ENCODE measurements at regions not wholly inside any gene's neighbourhood (a gene's known extent, or its start where the extent isn't known, plus 50 kb on each side); places are given as distances from the start of the nearest gene placed in this dataset.
A peak's percentile ranks its signal among the peaks of the same experiment; 100 is the strongest.

GRCh38 chrX:46404774-46405173, 140.4 kb downstream of the ZNF674 start:
- H3K9me3 Mint-ChIP-seq (ENCODE audit: unreplicated experiment): no peaks in the 10 kb centered on the region
- POLR2A ChIA-PET: no interaction called here
- H3K4me1 Mint-ChIP-seq (ENCODE audit: insufficient read depth, unreplicated experiment): no peaks in the 10 kb centered on the region
- no peak for TF ChIP-seq CTCF (IDR thresholded peaks at IDR 0.05; ENCODE audit: unreplicated experiment)
- peaks cover 21% of the 10 kb centered on the region for H3K27me3 Mint-ChIP-seq (ENCODE audit: insufficient read depth, unreplicated experiment)
- BruUV-seq (replicated peaks): no TSS peak
- H3K4me3 Mint-ChIP-seq (ENCODE audit: unreplicated experiment): no peak overlapping the region
- H3K27ac Mint-ChIP-seq (ENCODE audit: low read depth, unreplicated experiment): no peak overlapping the region
- CTCF ChIA-PET: interaction anchor here (0.5 to 0.7 kb wide), 2 partner anchors 634 to 983 kb away, joined by 3 to 4 read pairs; no protein-coding TSS in a partner anchor
- H3K36me3 Mint-ChIP-seq (ENCODE audit: insufficient read depth, unreplicated experiment): no peaks in the 10 kb centered on the region
- intact Hi-C loops (cut with micrococcal nuclease): loop anchor here (2.0 kb wide), 1 partner anchor 890 kb away; no protein-coding TSS in a partner anchor
- no peak for DNase-seq (ENCODE audit: unreplicated experiment)

GRCh38 chrX:46400530-46401443, 144.4 kb downstream of the ZNF674 start:
- intact Hi-C loops (cut with micrococcal nuclease): no loop called here
- Mint-ChIP-seq H3K4me3 (ENCODE audit: unreplicated experiment) (no peak overlapping the region), H3K9me3 (ENCODE audit: unreplicated experiment) (no peaks in the 10 kb centered on the region), H3K36me3 (ENCODE audit: insufficient read depth, unreplicated experiment) (no peaks in the 10 kb centered on the region), H3K27ac (ENCODE audit: low read depth, unreplicated experiment) (no peak overlapping the region), H3K4me1 (ENCODE audit: insufficient read depth, unreplicated experiment) (no peaks in the 10 kb centered on the region), H3K27me3 (ENCODE audit: insufficient read depth, unreplicated experiment) (peaks cover 21% of the 10 kb centered on the region)
- no peak for TF ChIP-seq CTCF (IDR thresholded peaks at IDR 0.05; ENCODE audit: unreplicated experiment)
- BruUV-seq (replicated peaks): no TSS peak
- ChIA-PET CTCF (interaction anchor here (0.5 to 0.7 kb wide), 2 partner anchors 25 to 762 kb away, joined by 3 read pairs; no protein-coding TSS in a partner anchor), POLR2A (interaction anchor here (0.7 kb wide), 1 partner anchor 702 kb away, joined by 3 read pairs; no protein-coding TSS in a partner anchor)
- DNase-seq (ENCODE audit: unreplicated experiment): no peak

- TF ChIP-seq CTCF (IDR thresholded peaks at IDR 0.05; ENCODE audit: unreplicated experiment): no peak
Observed at GRCh38 chrX:46398874-46399273, 146.3 kb downstream of the ZNF674 start.

GRCh38 chrX:46398126-46398525, 147.1 kb downstream of the ZNF674 start:
- POLR2A ChIA-PET: interaction anchor here (0.6 to 1.4 kb wide), 6 partner anchors 11 to 597 kb away, joined by 3 to 4 read pairs (median 4); no protein-coding TSS in a partner anchor
- Mint-ChIP-seq H3K4me3 (ENCODE audit: unreplicated experiment) (no peak overlapping the region), H3K9me3 (ENCODE audit: unreplicated experiment) (no peaks in the 10 kb centered on the region), H3K36me3 (ENCODE audit: insufficient read depth, unreplicated experiment) (no peaks in the 10 kb centered on the region), H3K27ac (ENCODE audit: low read depth, unreplicated experiment) (no peak overlapping the region), H3K4me1 (ENCODE audit: insufficient read depth, unreplicated experiment) (no peaks in the 10 kb centered on the region), H3K27me3 (ENCODE audit: insufficient read depth, unreplicated experiment) (peaks cover 16% of the 10 kb centered on the region)
- intact Hi-C loops (cut with micrococcal nuclease): no loop called here
- CTCF ChIA-PET: interaction anchor here (0.7 to 2.4 kb wide), 3 partner anchors 10 to 27 kb away, joined by 3 to 15 read pairs (median 7); no protein-coding TSS in a partner anchor
- no TSS peak for BruUV-seq (replicated peaks)
- TF ChIP-seq CTCF (IDR thresholded peaks at IDR 0.05; ENCODE audit: unreplicated experiment): no peak
- DNase-seq (ENCODE audit: unreplicated experiment): peak; percentile 35

More at GRCh38 chrX:46398874-46399273, 146.3 kb downstream of the ZNF674 start:
- POLR2A ChIA-PET: interaction anchor here (0.6 to 1.4 kb wide), 4 partner anchors 10 to 1200 kb away, joined by 3 to 4 read pairs (median 4); no protein-coding TSS in a partner anchor
- Mint-ChIP-seq H3K4me3 (ENCODE audit: unreplicated experiment) (no peak overlapping the region), H3K9me3 (ENCODE audit: unreplicated experiment) (no peaks in the 10 kb centered on the region), H3K4me1 (ENCODE audit: insufficient read depth, unreplicated experiment) (no peaks in the 10 kb centered on the region), H3K36me3 (ENCODE audit: insufficient read depth, unreplicated experiment) (no peaks in the 10 kb centered on the region), H3K27ac (ENCODE audit: low read depth, unreplicated experiment) (no peak overlapping the region), H3K27me3 (ENCODE audit: insufficient read depth, unreplicated experiment) (peaks cover 21% of the 10 kb centered on the region)
- no peak for DNase-seq (ENCODE audit: unreplicated experiment)
- intact Hi-C loops (cut with micrococcal nuclease): no loop called here
- BruUV-seq (replicated peaks): no TSS peak
- CTCF ChIA-PET: interaction anchor here (1.6 to 2.4 kb wide), 2 partner anchors 10 to 12 kb away, joined by 7 to 15 read pairs; no protein-coding TSS in a partner anchor
